WERI-Rb-1 (cell line): ENCODE measurements at regions not wholly inside any gene's neighbourhood (a gene's known extent, or its start where the extent isn't known, plus 50 kb on each side); places are given as distances from the start of the nearest gene placed in this dataset.

Experiments used
- DNase-seq: peaks from one replicate; pipeline ENCODE4 v3.0.0-alpha.2; 2020
- H3K27ac ChIP-seq: fragments of 250-450 bp; sonication (Bioruptor Pico); 2 replicates; pipeline ENCODE4 v1.5.1; 2020; ENCODE audit warnings: mild to moderate bottlenecking, moderate library complexity
- H3K27me3 ChIP-seq: fragments of 250-450 bp; sonication (Bioruptor Pico); 2 replicates; pipeline ENCODE4 v1.5.1; 2021; ENCODE audit warnings: mild to moderate bottlenecking, low read depth, moderate library complexity; ENCODE audit not compliant: insufficient read depth, severe bottlenecking
- H3K36me3 ChIP-seq: fragments of 250-450 bp; sonication (Bioruptor Pico); 2 replicates; pipeline ENCODE4 v1.5.1; 2020; ENCODE audit warnings: mild to moderate bottlenecking, moderate library complexity
- H3K4me3 ChIP-seq: 2 replicates; pipeline ENCODE4 v1.5.1; 2011; ENCODE audit warnings: low read depth, mild to moderate bottlenecking, control low read depth, low read length
- H3K9me3 ChIP-seq: fragments of 250-450 bp; sonication (Bioruptor Pico); 2 replicates; pipeline ENCODE4 v1.5.1; 2021; ENCODE audit warnings: mild to moderate bottlenecking, moderate library complexity; ENCODE audit not compliant: severe bottlenecking
- TF ChIP-seq, protein P1 (sequence below): IDR thresholded peaks from 2 replicates; pipeline ENCODE4 v1.5.1; 2011; ENCODE audit warnings: low read depth, mild to moderate bottlenecking, control low read depth, inconsistent platforms, low read length

DNA sequence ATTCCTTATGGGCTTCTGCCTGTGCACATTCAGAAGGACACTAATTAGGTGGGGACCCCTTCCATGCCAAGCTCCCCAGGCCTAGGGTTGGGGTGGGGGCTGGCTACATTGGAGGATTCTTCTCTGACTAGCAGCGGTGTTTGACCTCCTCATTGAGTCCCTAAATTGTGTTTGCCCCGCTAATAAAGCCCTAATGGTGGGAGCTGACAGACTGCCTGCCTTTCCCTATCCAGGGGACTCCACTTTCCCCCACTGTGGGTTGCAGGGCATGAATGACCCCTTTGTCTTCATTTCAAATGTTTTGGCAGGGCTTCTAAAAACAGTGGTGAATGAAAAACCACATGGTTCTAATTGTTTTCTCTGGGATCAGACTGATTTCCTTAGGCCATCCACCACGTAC lies 476.8 kb upstream of the CDH11 start:
- Histone ChIP-seq H3K27ac (no peak overlapping the region), H3K27me3 (no peaks in the 10 kb centered on the region), H3K9me3 (no peaks in the 10 kb centered on the region), H3K4me3 (no peak overlapping the region), H3K36me3 (no peaks in the 10 kb centered on the region)
- TF ChIP-seq, protein P1, sequence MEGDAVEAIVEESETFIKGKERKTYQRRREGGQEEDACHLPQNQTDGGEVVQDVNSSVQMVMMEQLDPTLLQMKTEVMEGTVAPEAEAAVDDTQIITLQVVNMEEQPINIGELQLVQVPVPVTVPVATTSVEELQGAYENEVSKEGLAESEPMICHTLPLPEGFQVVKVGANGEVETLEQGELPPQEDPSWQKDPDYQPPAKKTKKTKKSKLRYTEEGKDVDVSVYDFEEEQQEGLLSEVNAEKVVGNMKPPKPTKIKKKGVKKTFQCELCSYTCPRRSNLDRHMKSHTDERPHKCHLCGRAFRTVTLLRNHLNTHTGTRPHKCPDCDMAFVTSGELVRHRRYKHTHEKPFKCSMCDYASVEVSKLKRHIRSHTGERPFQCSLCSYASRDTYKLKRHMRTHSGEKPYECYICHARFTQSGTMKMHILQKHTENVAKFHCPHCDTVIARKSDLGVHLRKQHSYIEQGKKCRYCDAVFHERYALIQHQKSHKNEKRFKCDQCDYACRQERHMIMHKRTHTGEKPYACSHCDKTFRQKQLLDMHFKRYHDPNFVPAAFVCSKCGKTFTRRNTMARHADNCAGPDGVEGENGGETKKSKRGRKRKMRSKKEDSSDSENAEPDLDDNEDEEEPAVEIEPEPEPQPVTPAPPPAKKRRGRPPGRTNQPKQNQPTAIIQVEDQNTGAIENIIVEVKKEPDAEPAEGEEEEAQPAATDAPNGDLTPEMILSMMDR = no peak
- no peak for DNase-seq

DNA sequence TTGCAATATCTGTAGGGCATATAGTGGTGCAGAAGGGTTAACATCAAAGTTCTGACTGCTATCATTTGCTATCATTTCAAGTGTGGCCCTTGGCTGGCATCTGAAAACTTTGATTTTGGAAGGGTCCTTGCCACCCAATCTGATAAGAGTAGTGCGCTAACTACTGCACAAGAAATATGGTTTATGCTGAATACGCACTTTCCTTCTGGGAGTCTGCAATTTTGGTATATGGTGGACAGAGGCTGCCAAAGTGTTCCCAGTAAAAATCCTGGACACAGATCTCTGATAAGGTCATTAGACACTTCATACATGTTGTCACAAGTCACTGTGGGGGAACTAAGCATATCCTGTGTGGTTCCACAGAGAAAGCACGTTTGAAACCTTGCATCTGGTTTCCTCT lies 461.6 kb upstream of the CDH11 start:
- Histone ChIP-seq H3K27ac (no peak overlapping the region), H3K4me3 (no peak overlapping the region), H3K27me3 (no peaks in the 10 kb centered on the region), H3K36me3 (no peaks in the 10 kb centered on the region), H3K9me3 (no peaks in the 10 kb centered on the region)
- no peak for DNase-seq
- TF ChIP-seq, protein P1 = no peak

DNA sequence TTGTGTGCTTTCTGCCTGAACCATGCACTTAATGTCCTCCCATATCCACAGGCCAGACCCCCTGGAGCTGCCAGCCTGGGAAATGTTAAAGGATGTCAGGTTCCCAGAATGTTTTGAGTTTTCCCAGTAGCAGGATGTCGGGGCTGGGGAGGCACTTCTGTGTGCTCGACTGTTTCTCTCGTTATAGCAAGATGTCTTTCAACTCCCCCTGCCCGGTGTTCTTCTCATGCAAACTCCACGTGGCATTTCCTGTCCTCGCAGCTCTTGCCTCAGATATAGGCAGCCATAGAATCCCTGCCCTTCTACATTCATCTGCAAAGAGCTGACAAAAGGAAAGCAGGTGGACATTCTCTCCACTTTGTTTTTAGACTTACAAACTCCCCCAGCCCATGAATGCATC lies 457.2 kb upstream of the CDH11 start:
- no peaks in the 10 kb centered on the region for H3K36me3 ChIP-seq
- H3K4me3 ChIP-seq = no peak overlapping the region
- no peaks in the 10 kb centered on the region for H3K9me3 ChIP-seq
- no peaks in the 10 kb centered on the region for H3K27me3 ChIP-seq
- DNase-seq = no peak
- no peak overlapping the region for H3K27ac ChIP-seq
- TF ChIP-seq, protein P1 = no peak

DNA sequence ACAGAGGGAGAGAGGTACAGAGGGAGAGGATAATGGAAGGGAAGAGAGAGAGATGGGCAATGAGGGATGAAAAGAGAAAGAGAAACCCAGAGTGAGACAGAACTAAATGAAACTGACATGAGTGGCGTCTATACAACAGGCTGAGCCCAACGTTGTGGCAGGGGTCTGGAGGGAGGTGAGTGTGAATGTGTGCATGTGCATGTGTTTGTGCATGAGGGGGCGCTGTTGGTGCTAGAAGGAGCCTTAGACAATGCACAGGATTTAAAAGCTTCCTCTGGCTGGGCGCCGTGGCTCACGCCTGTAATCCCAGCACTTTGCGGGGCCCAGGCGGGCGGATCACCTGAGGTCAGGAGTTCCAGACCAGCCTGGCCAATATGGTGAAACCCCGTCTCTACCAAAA lies 454.8 kb upstream of the CDH11 start:
- H3K4me3 ChIP-seq = no peak overlapping the region
- DNase-seq = peak; percentile 39
- H3K9me3 ChIP-seq = no peaks in the 10 kb centered on the region
- H3K27me3 ChIP-seq = no peaks in the 10 kb centered on the region
- TF ChIP-seq, protein P1 = peak; percentile 44
- H3K36me3 ChIP-seq = no peaks in the 10 kb centered on the region
- no peak overlapping the region for H3K27ac ChIP-seq

DNA sequence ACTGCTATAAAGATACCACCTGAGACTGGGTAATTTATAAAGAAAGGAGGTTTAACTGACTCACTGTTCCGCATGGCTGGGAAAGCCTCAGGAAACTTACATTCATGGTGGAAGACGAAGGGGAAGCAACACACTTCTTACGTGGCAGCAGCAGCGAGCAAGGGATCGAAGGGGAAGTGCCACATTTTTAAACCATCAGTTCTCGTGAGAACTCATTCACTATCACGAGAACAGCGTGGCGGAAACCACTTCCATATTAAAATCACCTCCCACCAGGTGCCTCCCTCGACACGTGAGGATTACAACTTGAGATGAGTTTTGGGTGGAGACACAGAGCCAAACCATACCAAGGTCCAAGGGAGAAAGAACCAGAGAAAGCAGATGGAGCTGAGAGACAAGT lies 454.3 kb upstream of the CDH11 start:
- no peaks in the 10 kb centered on the region for H3K36me3 ChIP-seq
- no peaks in the 10 kb centered on the region for H3K27me3 ChIP-seq
- no peak overlapping the region for H3K4me3 ChIP-seq
- TF ChIP-seq, protein P1 = no peak
- no peak for DNase-seq
- H3K9me3 ChIP-seq = no peaks in the 10 kb centered on the region
- H3K27ac ChIP-seq = no peak overlapping the region

DNA sequence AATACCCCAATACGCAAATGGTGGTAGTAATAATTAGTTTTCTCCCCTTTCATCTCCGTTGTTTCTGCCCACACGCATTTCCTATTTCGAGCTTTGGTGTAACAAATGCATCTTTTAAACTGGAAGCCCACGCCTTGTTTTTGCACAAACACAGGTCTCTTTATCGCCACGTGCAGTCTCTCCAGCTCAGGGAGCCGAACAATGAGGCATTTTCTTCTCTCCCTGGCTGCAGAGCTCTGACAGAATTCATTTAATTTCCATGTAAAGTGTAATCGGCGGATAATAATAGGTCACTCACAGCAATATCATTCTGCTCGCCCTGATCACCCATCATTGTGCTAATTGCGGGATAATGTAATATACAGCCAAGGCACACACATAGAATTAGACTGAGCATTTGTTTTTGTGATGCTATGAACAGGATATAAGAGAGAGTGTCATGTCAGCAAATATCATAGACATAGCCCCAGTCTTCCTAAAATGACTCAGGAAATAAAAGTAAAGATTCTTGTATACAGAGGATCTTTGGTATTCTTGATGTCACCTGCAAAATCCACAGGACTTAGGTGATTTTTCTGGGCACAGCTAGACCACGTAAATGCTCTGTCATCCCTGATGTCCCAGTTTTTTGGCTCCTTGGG lies 452.6 kb upstream of the CDH11 start:
- Histone ChIP-seq H3K36me3 (no peaks in the 10 kb centered on the region), H3K27ac (no peak overlapping the region), H3K4me3 (no peak overlapping the region), H3K9me3 (no peaks in the 10 kb centered on the region), H3K27me3 (no peaks in the 10 kb centered on the region)
- DNase-seq = no peak
- TF ChIP-seq, protein P1 = no peak
